ENCODE measurements at regions not wholly inside any gene's neighbourhood (a gene's known extent, or its start where the extent isn't known, plus 50 kb on each side); places are given as distances from the start of the nearest gene placed in this dataset.

- Histone ChIP-seq H2BK12ac (ENCODE audit: insufficient read length, low read depth, low read length) (no peak overlapping the region), H2AFZ (ENCODE audit: low read length) (no peak overlapping the region), H3K56ac (ENCODE audit: insufficient read length, low read depth, low read length) (no peak overlapping the region), H2BK15ac (ENCODE audit: low read depth, low read length) (no peak overlapping the region), H3T11ph (ENCODE audit: low read length) (no peak overlapping the region), H3K9me3 (ENCODE audit: control insufficient read depth, low read depth, low read length) (no peaks in the 10 kb centered on the region), H4K5ac (ENCODE audit: insufficient read length, low read depth, low read length) (no peak overlapping the region), H3K9ac (ENCODE audit: extremely low read depth, insufficient read length, low read length) (no peak overlapping the region), H3K27me3 (ENCODE audit: insufficient read depth, low read length) (no peaks in the 10 kb centered on the region), H3K4me2 (ENCODE audit: insufficient read depth, insufficient read length, low read length) (no peak overlapping the region), H3K27ac (ENCODE audit: insufficient read length, low read depth, low read length) (no peak overlapping the region), H3K18ac (ENCODE audit: insufficient read length, low read depth, low read length) (no peak overlapping the region), H4K20me1 (ENCODE audit: control insufficient read depth, insufficient read depth, insufficient read length) (no peaks in the 10 kb centered on the region), H2AK5ac (ENCODE audit: insufficient read length, low read length) (no peak overlapping the region), H3K14ac (ENCODE audit: insufficient read depth, low read length) (no peak overlapping the region), H3K79me2 (ENCODE audit: insufficient read depth, low read length) (no peaks in the 10 kb centered on the region), H3K4me1 (ENCODE audit: insufficient read depth, low read length) (no peaks in the 10 kb centered on the region), H3K4ac (ENCODE audit: low read depth, low read length) (no peak overlapping the region), H2BK5ac (ENCODE audit: insufficient read length, low read length) (no peak overlapping the region), H3K79me1 (ENCODE audit: insufficient read depth, low read depth, low read length, poor library complexity, severe bottlenecking) (no peaks in the 10 kb centered on the region), H4K91ac (ENCODE audit: insufficient read length, low read depth, low read length) (no peak overlapping the region), H4K8ac (replicated peaks; ENCODE audit: insufficient read length, low read depth, low read length) (no peak overlapping the region), H3K23me2 (ENCODE audit: insufficient read length, low read depth, low read length, poor library complexity, severe bottlenecking) (no peaks in the 10 kb centered on the region), H2BK20ac (ENCODE audit: low read depth, low read length, poor library complexity, severe bottlenecking) (no peak overlapping the region), H2BK120ac (ENCODE audit: low read depth, low read length, poor library complexity, severe bottlenecking) (no peak overlapping the region), H3K23ac (ENCODE audit: insufficient read length, low read depth, low read length) (no peak overlapping the region)
- Mint-ChIP-seq H3K27me3 (ENCODE audit: low read depth) (no peaks in the 10 kb centered on the region), H3K4me3 (no peak overlapping the region), H3K4me1 (peaks cover under 1 to 4% of the 10 kb centered on the region in 2 experiments; a peak in 3 of 4 replicates), H3K27ac (no peak overlapping the region), H3K36me3 (ENCODE audit: insufficient read depth in 1 of 3, low read depth in 3 of 3) (no peaks in the 10 kb centered on the region), H3K9me3 (no peaks in the 10 kb centered on the region)
- no peak for TF ChIP-seq CTCF (conservative IDR thresholded peaks at IDR 0.05)
- no CpG with 5 or more reads among the region's 2 CpGs for WGBS (ENCODE audit: extremely low coverage, insufficient read length, low lambda C conversion rate)
- no peak for DNase-seq
Measured at GRCh38 chr4:31107362-31107761, 387.2 kb downstream of the PCDH7 start.

Measured in H9 (cell line).